ENCODE measurements at regions not wholly inside any gene's neighbourhood (a gene's known extent, or its start where the extent isn't known, plus 50 kb on each side); places are given as distances from the start of the nearest gene placed in this dataset.

- TF ChIP-seq CTCF (IDR thresholded peaks at IDR 0.05) (no peak), POLR2AphosphoS5 (IDR thresholded peaks at IDR 0.05) (no peak), EP300 (IDR thresholded peaks at IDR 0.05) (no peak), POLR2A (IDR thresholded peaks at IDR 0.05; ENCODE audit: low read depth) (no peak)
These were observed 133.0 kb upstream of the RASSF8 start for GRCh38 chr12:25825446-25825845.

Measured in esophagus muscularis mucosa (tissue), 4 donors.